Duodenal mucosa (tissue), 2 donors: ENCODE measurements at regions not wholly inside any gene's neighbourhood (a gene's known extent, or its start where the extent isn't known, plus 50 kb on each side); places are given as distances from the start of the nearest gene placed in this dataset.
"Not testable (repeated sequence)": the region's sequence is repeated elsewhere in the genome, so short reads cannot be mapped to it uniquely, and the experiment has no call there.

Source experiments
- H3K27ac ChIP-seq: one replicate; pipeline ENCODE4 v1.7.0; 2013; ENCODE audit warnings: low read depth, low read length
- H3K27me3 ChIP-seq, 2 donors: one replicate each; pipeline ENCODE4 v1.7.0; 2013; ENCODE audit warnings: low read length in 2 of 2, control low read depth in 1 of 2; ENCODE audit not compliant: insufficient read depth in 2 of 2, control insufficient read depth in 1 of 2
- H3K36me3 ChIP-seq, 2 donors: one replicate each; pipeline ENCODE4 v1.7.0; 2013; ENCODE audit warnings: low read length in 2 of 2, control low read depth in 1 of 2; ENCODE audit not compliant: insufficient read depth in 2 of 2, control insufficient read depth in 1 of 2
- H3K4me1 ChIP-seq, 2 donors: one replicate each; pipeline ENCODE4 v1.7.0; 2013; ENCODE audit warnings: low read length in 2 of 2, control low read depth in 1 of 2; ENCODE audit not compliant: insufficient read depth in 2 of 2, control insufficient read depth in 1 of 2
- H3K4me3 ChIP-seq, 2 donors: one replicate each; pipeline ENCODE4 v1.7.0; 2013; ENCODE audit warnings: low read length in 2 of 2, low read depth in 1 of 2
- H3K9ac ChIP-seq, 2 donors: one replicate each; pipeline ENCODE4 v1.7.0; 2013; ENCODE audit warnings: low read length in 2 of 2, low read depth in 1 of 2
- H3K9me3 ChIP-seq, 2 donors: one replicate each; pipeline ENCODE4 v1.7.0; 2013; ENCODE audit warnings: low read length in 2 of 2, control low read depth in 1 of 2; ENCODE audit not compliant: control insufficient read depth in 1 of 2

- H3K27ac ChIP-seq = no peak overlapping the region
- H3K9me3 ChIP-seq = no peaks in the 10 kb centered on the region
- H3K4me1 ChIP-seq = peaks cover 12 to 22% of the 10 kb centered on the region in 2 donors
- H3K9ac ChIP-seq = no peak overlapping the region
- H3K4me3 ChIP-seq = no peak overlapping the region
- H3K27me3 ChIP-seq = no peaks in the 10 kb centered on the region
- no peaks in the 10 kb centered on the region for H3K36me3 ChIP-seq
These were observed 88.8 kb upstream of the KIF5B start for GRCh38 chr10:32144817-32145688.

DNA sequence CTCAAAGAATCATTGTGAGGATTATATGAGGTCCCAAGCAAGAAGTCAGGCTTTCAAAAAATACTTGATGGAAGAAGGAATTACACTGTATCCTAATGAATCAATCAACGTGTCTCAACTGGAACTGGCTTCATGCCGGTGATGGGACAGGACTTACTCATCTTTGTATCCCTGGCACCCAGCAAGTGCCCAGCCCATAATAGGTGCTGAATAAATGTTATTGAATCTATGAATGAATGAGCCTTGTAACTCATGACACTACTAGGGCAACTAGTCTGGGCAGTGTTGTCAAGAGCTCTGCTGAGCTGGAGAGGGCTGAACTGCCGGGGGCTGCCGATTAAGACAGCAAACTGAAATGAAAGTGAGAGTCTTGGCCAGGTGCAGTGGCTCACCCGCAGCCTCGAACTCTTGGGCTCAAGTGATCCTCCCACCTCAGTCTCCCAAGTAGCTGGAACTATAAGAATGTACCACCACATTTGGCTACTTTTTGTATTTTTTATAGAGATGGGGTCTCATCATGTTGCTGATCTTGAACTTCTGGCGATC lies 87.2 kb upstream of the KIF5B start:
- Histone ChIP-seq H3K27ac (no peak overlapping the region), H3K9ac (no peak overlapping the region), H3K27me3 (no peaks in the 10 kb centered on the region), H3K9me3 (no peaks in the 10 kb centered on the region), H3K4me1 (peaks cover 24 to 27% of the 10 kb centered on the region in 2 donors), H3K36me3 (no peaks in the 10 kb centered on the region), H3K4me3 (no peak overlapping the region)

DNA sequence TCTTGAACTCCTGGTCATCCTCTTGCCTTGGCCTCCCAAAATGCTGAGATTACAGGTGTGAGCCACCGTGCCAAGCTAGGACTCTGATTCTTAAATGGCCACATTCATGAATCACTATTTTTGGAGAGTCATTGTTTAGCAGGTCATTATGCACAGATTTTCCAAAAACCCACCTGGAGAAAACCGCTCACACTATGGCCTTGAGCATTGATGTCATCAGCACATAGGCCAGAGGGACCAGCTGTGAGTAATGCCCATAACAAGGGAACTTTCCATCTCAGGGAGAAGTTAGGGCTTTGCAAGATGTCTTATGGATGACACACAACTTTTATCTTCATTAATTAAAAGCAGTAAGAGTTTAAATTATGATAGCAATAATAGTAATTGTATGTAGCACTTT lies 86.4 kb upstream of the KIF5B start:
- Histone ChIP-seq H3K27ac (no peak overlapping the region), H3K4me3 (no peak overlapping the region)

DNA sequence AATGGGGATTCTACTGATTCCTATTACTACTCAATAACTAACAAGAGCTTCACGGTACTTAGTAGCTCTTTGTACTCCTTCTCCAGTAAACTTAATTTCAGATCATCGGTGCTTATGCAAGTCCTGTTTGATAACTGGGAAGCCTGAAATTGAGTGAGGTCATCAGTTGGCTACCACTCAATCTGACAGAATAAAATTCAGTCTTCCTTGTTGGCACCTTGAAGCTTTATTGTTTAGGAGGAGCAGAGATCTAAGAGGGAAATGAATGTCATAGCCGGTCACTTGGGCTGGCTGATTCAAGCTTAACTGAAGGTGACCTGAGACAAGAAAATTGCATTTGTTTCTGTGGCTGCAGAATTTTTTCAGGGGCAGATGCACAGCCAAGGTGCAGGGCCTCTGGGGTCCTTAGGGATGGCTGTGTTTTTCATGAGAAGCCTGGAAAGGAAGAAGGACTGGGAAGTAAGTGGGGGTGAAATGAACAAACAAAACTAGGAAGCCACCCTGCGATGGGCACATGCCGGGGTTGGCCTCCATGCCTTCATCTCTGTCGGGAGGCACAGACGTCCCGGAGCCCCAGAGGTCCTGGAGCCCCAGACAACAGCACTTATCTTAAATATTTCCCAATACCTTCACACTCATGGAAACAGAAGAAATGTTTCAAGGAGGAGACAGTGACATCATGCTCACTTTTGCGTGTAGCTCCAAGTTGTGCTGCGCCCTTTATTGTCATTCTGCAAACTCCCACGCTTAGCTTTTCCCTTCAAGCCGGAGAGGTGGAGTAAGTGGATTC lies 85.0 kb upstream of the KIF5B start:
- H3K27ac ChIP-seq = no peak overlapping the region
- H3K9me3 ChIP-seq = no peaks in the 10 kb centered on the region
- H3K9ac ChIP-seq = no peak overlapping the region
- no peaks in the 10 kb centered on the region for H3K36me3 ChIP-seq
- peaks cover 24 to 27% of the 10 kb centered on the region in 2 donors for H3K4me1 ChIP-seq
- H3K27me3 ChIP-seq = no peaks in the 10 kb centered on the region
- no peak overlapping the region for H3K4me3 ChIP-seq

More for the DNA sequence above, 86.4 kb upstream of the KIF5B start:
- no peaks in the 10 kb centered on the region for H3K9me3 ChIP-seq
- no peaks in the 10 kb centered on the region for H3K27me3 ChIP-seq
- peaks cover 24 to 27% of the 10 kb centered on the region in 2 donors for H3K4me1 ChIP-seq
- H3K9ac ChIP-seq = no peak overlapping the region
- H3K36me3 ChIP-seq = no peaks in the 10 kb centered on the region

DNA sequence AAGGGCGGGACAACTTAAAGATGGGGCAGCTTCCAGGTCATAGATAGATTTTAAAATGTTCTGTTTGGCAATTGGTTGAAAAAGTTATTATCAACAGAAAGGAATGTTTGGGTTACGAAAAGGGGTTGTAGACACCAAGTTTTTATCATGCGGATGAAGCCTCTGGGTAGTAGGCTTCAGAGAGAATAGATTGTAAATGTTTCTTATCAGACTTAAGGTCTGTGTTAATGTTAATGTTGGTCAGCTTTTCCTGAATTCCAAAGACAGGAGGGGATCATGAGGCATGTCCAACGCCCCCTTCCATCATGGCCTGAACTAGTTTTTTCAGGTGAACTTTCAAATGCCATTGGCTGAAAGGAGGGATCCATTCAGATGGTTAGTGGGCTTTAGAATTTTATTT lies 84.2 kb upstream of the KIF5B start:
- Histone ChIP-seq H3K9ac (no peak overlapping the region), H3K27me3 (no peaks in the 10 kb centered on the region), H3K27ac (no peak overlapping the region), H3K9me3 (no peaks in the 10 kb centered on the region), H3K4me1 (peaks cover 24 to 27% of the 10 kb centered on the region in 2 donors), H3K36me3 (no peaks in the 10 kb centered on the region), H3K4me3 (no peak overlapping the region)

DNA sequence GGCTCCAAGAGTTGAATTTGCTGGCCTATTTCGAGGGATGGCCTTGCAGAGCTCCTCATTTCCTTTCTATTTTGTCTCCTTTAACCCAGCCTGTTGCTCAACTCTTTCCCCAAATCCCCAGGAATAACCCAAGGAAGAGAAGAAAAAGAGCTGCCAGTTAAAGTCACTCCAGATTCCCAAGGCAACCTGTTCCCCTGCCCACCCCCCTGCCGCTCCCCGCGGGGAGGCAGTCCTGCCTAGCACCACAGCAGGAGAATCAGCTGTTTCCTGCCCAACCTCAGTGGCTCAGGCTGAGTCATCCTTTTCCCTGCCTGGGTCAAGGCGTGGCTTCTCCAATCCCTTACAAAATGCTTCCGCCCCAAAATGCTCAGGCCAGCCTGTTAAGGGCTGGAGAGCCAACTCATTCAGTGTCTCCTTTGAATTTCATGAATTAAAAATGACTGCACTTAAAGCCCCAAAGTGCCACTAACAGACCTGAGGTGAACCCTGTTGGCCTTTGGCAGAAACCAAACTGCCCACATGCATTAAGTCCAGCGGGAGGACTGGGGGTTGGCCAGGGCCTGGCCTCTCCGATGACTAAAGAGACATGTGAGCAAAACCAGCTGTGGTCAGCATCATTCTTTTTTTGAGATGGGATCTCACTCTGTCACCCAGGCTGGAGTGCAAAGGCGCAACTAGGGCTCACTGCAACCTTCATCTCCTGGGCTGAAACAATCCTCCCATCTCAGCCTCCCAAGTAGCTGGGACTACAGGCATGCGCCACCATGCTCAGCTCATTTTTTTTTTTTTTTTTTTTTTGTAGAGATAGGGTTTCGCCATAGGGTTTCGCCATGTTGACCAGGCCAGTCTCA lies 83.2 kb upstream of the KIF5B start:
- no peak overlapping the region for H3K27ac ChIP-seq
- H3K9ac ChIP-seq = no peak overlapping the region

DNA sequence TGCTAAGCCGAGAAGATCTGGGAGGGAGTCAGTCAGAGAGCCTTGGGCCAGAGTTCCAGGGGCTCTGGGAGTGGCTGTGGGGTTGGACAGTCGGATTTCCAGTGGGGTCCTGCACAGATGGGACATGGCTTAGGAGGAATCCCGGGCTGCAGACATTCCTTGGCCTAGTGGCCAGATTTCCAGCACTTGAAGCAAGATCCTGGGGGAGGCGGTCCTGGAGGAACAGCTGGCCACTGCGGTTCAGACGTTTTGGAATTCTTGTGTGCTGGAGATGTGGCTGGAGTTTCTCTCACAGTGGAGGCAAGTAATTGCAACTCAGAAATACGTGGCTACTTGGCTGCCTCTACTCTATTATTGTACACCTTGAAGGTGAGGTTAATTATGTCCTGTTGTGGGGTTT lies 80.7 kb upstream of the KIF5B start:
- H3K4me3 ChIP-seq, H3K27ac ChIP-seq, H3K27me3 ChIP-seq, H3K36me3 ChIP-seq, H3K9me3 ChIP-seq, H3K9ac ChIP-seq: not testable (repeated sequence)
- H3K4me1 ChIP-seq = peaks cover 21 to 29% of the 10 kb centered on the region in 2 donors

More for the DNA sequence above, 83.2 kb upstream of the KIF5B start:
- peaks cover 20 to 27% of the 10 kb centered on the region in 2 donors for H3K4me1 ChIP-seq
- H3K36me3 ChIP-seq = no peaks in the 10 kb centered on the region
- H3K27me3 ChIP-seq = no peaks in the 10 kb centered on the region
- peak overlapping the region in 1 of 2 donors; percentile 2 for H3K4me3 ChIP-seq
- H3K9me3 ChIP-seq = no peaks in the 10 kb centered on the region

DNA sequence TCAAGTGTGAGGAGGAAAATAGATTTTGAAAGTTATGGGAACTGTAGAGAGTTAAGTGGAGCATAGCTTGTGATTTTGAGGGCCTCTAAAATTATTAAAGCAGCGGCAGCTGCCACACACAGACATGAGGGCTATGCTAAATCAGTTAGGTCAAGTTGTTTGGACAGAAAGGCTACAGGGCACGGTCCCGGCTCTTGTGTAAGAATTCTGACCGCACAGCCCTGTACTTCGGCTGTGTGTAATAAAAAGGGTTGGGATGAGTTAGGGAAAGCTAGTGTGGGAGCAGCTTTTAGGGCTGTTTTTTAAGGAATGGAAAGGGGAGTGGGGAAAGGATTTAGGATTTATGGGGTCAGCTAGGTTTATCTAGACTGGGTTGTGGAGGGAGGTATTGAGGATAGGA lies 79.6 kb upstream of the KIF5B start:
- H3K4me3 ChIP-seq, H3K9ac ChIP-seq, H3K27ac ChIP-seq, H3K9me3 ChIP-seq, H3K27me3 ChIP-seq, H3K36me3 ChIP-seq: not testable (repeated sequence)
- H3K4me1 ChIP-seq = peaks cover 23 to 32% of the 10 kb centered on the region in 2 donors

- no peaks in the 10 kb centered on the region for H3K36me3 ChIP-seq
- H3K4me1 ChIP-seq = peaks cover 9 to 18% of the 10 kb centered on the region in 2 donors
- no peaks in the 10 kb centered on the region for H3K27me3 ChIP-seq
- H3K9me3 ChIP-seq = no peaks in the 10 kb centered on the region
- no peak overlapping the region for H3K27ac ChIP-seq
- H3K9ac ChIP-seq = no peak overlapping the region
- H3K4me3 ChIP-seq = no peak overlapping the region
These were observed 76.2 kb upstream of the KIF5B start for GRCh38 chr10:32132357-32132946.
